Endothelial cell of umbilical vein (primary cell): ENCODE measurements at regions not wholly inside any gene's neighbourhood (a gene's known extent, or its start where the extent isn't known, plus 50 kb on each side); places are given as distances from the start of the nearest gene placed in this dataset.

ENCODE experiments used
- BruUV-seq: library from RNA; stranded (reverse); fragments of 400-500 nt; replicated peaks from 2 replicates; lab custom pipeline; 2021; lab: Mats Ljungman, UMichigan
- CTCF ChIA-PET: fragments of 300-600, 350-600 bp; sonication (Branson Sonifier 250); formaldehyde crosslinking; loops from one replicate; lab custom pipeline; 2021; ENCODE audit warnings: antibody characterized with exemption, inconsistent platforms; lab: Charles Lee
- POLR2A ChIA-PET: fragments of 300-600, 350-600 bp; sonication (Branson Sonifier 250); formaldehyde crosslinking; loops from one replicate; lab custom pipeline; 2021; ENCODE audit warnings: antibody characterized with exemption, inconsistent platforms; lab: Charles Lee
- DNase-seq: peaks from one replicate; pipeline ENCODE4 v3.0.0-alpha.2; 2011; ENCODE audit warnings: low read depth, low spot score
- FAIRE-seq: peaks from 2 replicates; lab custom pipeline; 2011; peaks lifted over from hg19 to GRCh38; lab: Jason Lieb, UNC
- H2AFZ ChIP-seq: 2 replicates; pipeline ENCODE4 v1.6.0; 2012; ENCODE audit warnings: low read depth, low read length, control low read depth, inconsistent platforms
- H3K27ac ChIP-seq: 2 replicates; pipeline ENCODE4 v1.5.1; 2011; ENCODE audit warnings: low read depth, mild to moderate bottlenecking, control low read depth, low read length, moderate library complexity; ENCODE audit not compliant: insufficient read depth
- H3K27me3 ChIP-seq, 2 experiments: 2 replicates each; pipeline versions ENCODE4 v1.6.0 to v1.6.1; 2011; ENCODE audit warnings: low read length in 2 of 2, mixed read lengths in 1 of 2; ENCODE audit not compliant: control insufficient read depth in 2 of 2, insufficient read depth in 2 of 2
- H3K36me3 ChIP-seq, 2 experiments: 2 replicates in 1 of 2; 3 replicates in 1 of 2; pipeline ENCODE4 v1.5.1; 2011; ENCODE audit warnings: low read length in 2 of 2, mild to moderate bottlenecking in 1 of 2, moderate library complexity in 1 of 2; ENCODE audit not compliant: control insufficient read depth in 2 of 2, insufficient read depth in 2 of 2; ENCODE audit errors: extremely low read depth in 1 of 2
- H3K4me1 ChIP-seq: 3 replicates; pipeline ENCODE4 v1.5.1; 2011; ENCODE audit warnings: mild to moderate bottlenecking, low read length; ENCODE audit not compliant: control insufficient read depth, insufficient read depth; ENCODE audit errors: extremely low read depth
- H3K4me2 ChIP-seq: 2 replicates; pipeline ENCODE4 v1.6.1; 2011; ENCODE audit warnings: low read length, control low read depth, mixed read lengths; ENCODE audit not compliant: insufficient read depth
- H3K4me3 ChIP-seq, 3 experiments: fragments of 200-600 bp in 1 of 3; sonication (generic), shearing (Covaris generic) in 1 of 3; replicated peaks in 1 of 3; 2 replicates each; pipeline ENCODE4 v1.5.1; 2011 to 2016; ENCODE audit warnings: control low read depth in 3 of 3, low read length in 3 of 3, mild to moderate bottlenecking in 2 of 3, inconsistent platforms in 1 of 3, low read depth in 1 of 3, moderate library complexity in 1 of 3; ENCODE audit not compliant: insufficient read depth in 1 of 3
- H3K79me2 ChIP-seq: 2 replicates; pipeline ENCODE4 v1.6.0; 2012; ENCODE audit warnings: low read length, inconsistent platforms; ENCODE audit not compliant: control insufficient read depth, insufficient read depth
- H3K9ac ChIP-seq: replicated peaks from 2 replicates; pipeline ENCODE3; 2011; ENCODE audit warnings: low read length, control low read depth; ENCODE audit not compliant: insufficient read depth; ENCODE audit errors: extremely low read depth
- H3K9me1 ChIP-seq: replicated peaks from 3 replicates; pipeline ENCODE4 v1.6.0; 2011; ENCODE audit warnings: mild to moderate bottlenecking, low read length; ENCODE audit not compliant: control insufficient read depth, insufficient read depth; ENCODE audit errors: extremely low read depth
- H3K9me3 ChIP-seq: replicated peaks from 2 replicates; pipeline ENCODE4 v1.5.1; 2012; ENCODE audit warnings: low read length, inconsistent platforms; ENCODE audit not compliant: control insufficient read depth, insufficient read depth
- H4K20me1 ChIP-seq: replicated peaks from 2 replicates; pipeline ENCODE3; 2011; ENCODE audit warnings: mild to moderate bottlenecking, low read length; ENCODE audit not compliant: control insufficient read depth, insufficient read depth; ENCODE audit errors: extremely low read depth
- EZH2 ChIP-seq: IDR thresholded peaks from 2 replicates; pipeline ENCODE4 v1.6.1; 2012; ENCODE audit warnings: borderline replicate concordance, low read depth, mild to moderate bottlenecking, moderate library complexity, low read length, inconsistent platforms; ENCODE audit not compliant: severe bottlenecking
- FOS ChIP-seq: IDR thresholded peaks from 2 replicates; pipeline ENCODE4 v1.6.1; 2011; ENCODE audit warnings: mild to moderate bottlenecking, low read length, moderate library complexity, borderline replicate concordance; ENCODE audit not compliant: insufficient read depth
- GATA2 ChIP-seq: IDR thresholded peaks from 2 replicates; pipeline ENCODE4 v1.7.0; 2011; ENCODE audit warnings: low read depth, mild to moderate bottlenecking, moderate library complexity, mixed read lengths, low read length; ENCODE audit not compliant: insufficient read length, insufficient read depth
- JUN ChIP-seq: IDR thresholded peaks from 2 replicates; pipeline ENCODE4 v1.6.1; 2011; ENCODE audit warnings: borderline replicate concordance, low read depth; ENCODE audit not compliant: insufficient read length, insufficient read depth
- MYC ChIP-seq: IDR thresholded peaks from one replicate; pipeline ENCODE4 v1.6.1; 2011; ENCODE audit warnings: mild to moderate bottlenecking, low read depth, low read length
- POLR2A ChIP-seq: IDR thresholded peaks from 2 replicates; pipeline ENCODE4 v1.6.1; 2012; ENCODE audit warnings: low read depth, mild to moderate bottlenecking, control low read depth, low read length
- POLR2AphosphoS5 ChIP-seq: IDR thresholded peaks from 2 replicates; pipeline ENCODE4 v1.6.1; 2012; ENCODE audit warnings: low read depth, mild to moderate bottlenecking, control low read depth, low read length, moderate library complexity; ENCODE audit not compliant: insufficient read depth
- dilution Hi-C: fragments of 300-500 bp; cut with MboI; formaldehyde crosslinking; loops from one replicate; pipeline ENCODE4 v1.15.0; 2019; ENCODE audit warnings: low sequenced_read_pairs; ENCODE audit not compliant: extremely low pct_ligation_motif_present
- intact Hi-C: fragments of 100-400 bp; cut with micrococcal nuclease; formaldehyde crosslinking; loops from one replicate; pipeline ENCODE4 v1.10.0; 2022
- TF ChIP-seq, protein P1 (sequence below): IDR thresholded peaks from 2 replicates; pipeline ENCODE4 v1.6.1; 2011; ENCODE audit not compliant: insufficient read depth, insufficient read length
- TF ChIP-seq, protein P2 (sequence below), 2 donors: IDR thresholded peaks; 1 replicate in 1 of 2; 2 replicates in 1 of 2; pipeline ENCODE4 v1.5.1; 2011; ENCODE audit warnings: low read length in 2 of 2, mild to moderate bottlenecking in 2 of 2, moderate library complexity in 2 of 2, control low read depth in 1 of 2, inconsistent platforms in 1 of 2, low read depth in 1 of 2; ENCODE audit not compliant: insufficient read depth in 1 of 2; ENCODE audit errors: extremely low read depth in 1 of 2

DNA sequence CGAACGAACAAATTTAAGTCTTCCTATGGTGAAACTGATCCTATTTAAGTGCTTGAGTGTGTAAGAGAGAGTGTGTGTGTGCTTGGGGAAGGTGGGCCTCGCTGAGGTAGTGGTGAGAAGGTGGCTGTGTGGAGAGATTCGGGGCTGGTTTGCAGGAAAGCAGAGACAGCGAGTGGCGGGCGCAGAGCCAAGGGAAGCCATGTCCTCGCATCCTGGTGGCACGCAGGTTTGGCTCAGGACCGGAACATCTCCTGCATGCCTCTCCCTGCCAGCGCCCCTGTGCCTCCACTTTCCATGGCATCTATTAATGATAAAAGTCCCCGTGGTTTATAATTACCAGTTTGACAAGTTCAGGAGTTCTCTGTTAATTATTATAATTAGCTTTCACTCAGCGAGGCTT, 383.1 kb upstream of the CADM1 start:
- H3K4me2 ChIP-seq, result no peak overlapping the region
- no peak for DNase-seq
- POLR2A ChIA-PET, result no interaction called here
- TF ChIP-seq JUN (no peak), MYC (no peak), GATA2 (no peak), EZH2 (no peak), FOS (no peak), POLR2AphosphoS5 (no peak), POLR2A (no peak)
- TF ChIP-seq, protein P1, sequence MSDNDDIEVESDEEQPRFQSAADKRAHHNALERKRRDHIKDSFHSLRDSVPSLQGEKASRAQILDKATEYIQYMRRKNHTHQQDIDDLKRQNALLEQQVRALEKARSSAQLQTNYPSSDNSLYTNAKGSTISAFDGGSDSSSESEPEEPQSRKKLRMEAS, result no peak
- TF ChIP-seq, protein P2, sequence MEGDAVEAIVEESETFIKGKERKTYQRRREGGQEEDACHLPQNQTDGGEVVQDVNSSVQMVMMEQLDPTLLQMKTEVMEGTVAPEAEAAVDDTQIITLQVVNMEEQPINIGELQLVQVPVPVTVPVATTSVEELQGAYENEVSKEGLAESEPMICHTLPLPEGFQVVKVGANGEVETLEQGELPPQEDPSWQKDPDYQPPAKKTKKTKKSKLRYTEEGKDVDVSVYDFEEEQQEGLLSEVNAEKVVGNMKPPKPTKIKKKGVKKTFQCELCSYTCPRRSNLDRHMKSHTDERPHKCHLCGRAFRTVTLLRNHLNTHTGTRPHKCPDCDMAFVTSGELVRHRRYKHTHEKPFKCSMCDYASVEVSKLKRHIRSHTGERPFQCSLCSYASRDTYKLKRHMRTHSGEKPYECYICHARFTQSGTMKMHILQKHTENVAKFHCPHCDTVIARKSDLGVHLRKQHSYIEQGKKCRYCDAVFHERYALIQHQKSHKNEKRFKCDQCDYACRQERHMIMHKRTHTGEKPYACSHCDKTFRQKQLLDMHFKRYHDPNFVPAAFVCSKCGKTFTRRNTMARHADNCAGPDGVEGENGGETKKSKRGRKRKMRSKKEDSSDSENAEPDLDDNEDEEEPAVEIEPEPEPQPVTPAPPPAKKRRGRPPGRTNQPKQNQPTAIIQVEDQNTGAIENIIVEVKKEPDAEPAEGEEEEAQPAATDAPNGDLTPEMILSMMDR (IDR thresholded peaks at IDR 0.05; ENCODE audit: extremely low read depth in 1 of 2, insufficient read depth in 1 of 2, low read depth in 1 of 2, low read length in 2 of 2), result no peak
- CTCF ChIA-PET, result no interaction called here
- no peaks in the 10 kb centered on the region for H3K79me2 ChIP-seq
- H3K27me3 ChIP-seq, result no peaks in the 10 kb centered on the region
- H3K4me3 ChIP-seq, result no peak overlapping the region
- no peaks in the 10 kb centered on the region for H3K4me1 ChIP-seq
- BruUV-seq, result no TSS peak
- dilution Hi-C loops, result no loop called here
- H3K36me3 ChIP-seq, result no peaks in the 10 kb centered on the region
- no peak overlapping the region for H3K9ac ChIP-seq
- no peaks in the 10 kb centered on the region for H3K9me1 ChIP-seq
- no peaks in the 10 kb centered on the region for H4K20me1 ChIP-seq
- H3K9me3 ChIP-seq, result peaks cover 5% of the 10 kb centered on the region
- intact Hi-C loops, result no loop called here
- no peak for FAIRE-seq
- H2AFZ ChIP-seq, result no peak overlapping the region
- no peak overlapping the region for H3K27ac ChIP-seq
